Liver (tissue), 8 donors: ENCODE measurements at regions not wholly inside any gene's neighbourhood (a gene's known extent, or its start where the extent isn't known, plus 50 kb on each side); places are given as distances from the start of the nearest gene placed in this dataset.

ENCODE experiments used
- DNase-seq: peaks from one replicate; pipeline ENCODE4 v3.0.0-alpha.2; 2017; ENCODE audit warnings: low spot score
- H3K27ac ChIP-seq, 2 donors: one replicate each; pipeline ENCODE4 v1.7.0; 2013; ENCODE audit warnings: inconsistent platforms in 2 of 2, low read length in 2 of 2, control low read depth in 1 of 2, low read depth in 1 of 2, mild to moderate bottlenecking in 1 of 2
- H3K27me3 ChIP-seq, 4 donors: one replicate each; pipeline versions ENCODE4 v1.6.1 to v1.7.0; 2013; ENCODE audit warnings: low read length in 3 of 4, inconsistent platforms in 1 of 4, mild to moderate bottlenecking in 1 of 4, moderate library complexity in 1 of 4; ENCODE audit not compliant: control insufficient read depth in 4 of 4, insufficient read depth in 4 of 4
- H3K36me3 ChIP-seq, 4 donors: one replicate each; pipeline versions ENCODE4 v1.6.1 to v1.7.0; 2013; ENCODE audit warnings: low read length in 3 of 4, mild to moderate bottlenecking in 3 of 4, low read depth in 1 of 4, moderate library complexity in 1 of 4; ENCODE audit not compliant: control insufficient read depth in 4 of 4, insufficient read depth in 3 of 4
- H3K4me1 ChIP-seq, 4 donors: one replicate each; pipeline versions ENCODE4 v1.6.1 to v1.7.0; 2013; ENCODE audit warnings: low read length in 3 of 4, mild to moderate bottlenecking in 3 of 4, moderate library complexity in 1 of 4; ENCODE audit not compliant: control insufficient read depth in 4 of 4, insufficient read depth in 4 of 4
- H3K4me3 ChIP-seq, 3 donors: one replicate each; pipeline versions ENCODE4 v1.6.1 to v1.7.0; 2013; ENCODE audit warnings: low read length in 3 of 3, control low read depth in 1 of 3, low read depth in 1 of 3, mild to moderate bottlenecking in 1 of 3
- H3K9ac ChIP-seq, 2 donors: one replicate each; pipeline ENCODE4 v1.7.0; 2013; ENCODE audit warnings: low read length in 2 of 2, mild to moderate bottlenecking in 2 of 2, moderate library complexity in 2 of 2, control low read depth in 1 of 2, low read depth in 1 of 2
- H3K9me3 ChIP-seq, 4 donors: one replicate each; pipeline versions ENCODE4 v1.6.1 to v1.7.0; 2013; ENCODE audit warnings: low read length in 3 of 4; ENCODE audit not compliant: control insufficient read depth in 4 of 4
- EGR1 ChIP-seq, 2 donors: IDR thresholded peaks; 2 replicates each; pipeline ENCODE4 v1.6.1; 2016 to 2018; ENCODE audit warnings: antibody characterized with exemption in 2 of 2, low read depth in 2 of 2
- FOXA1 ChIP-seq: IDR thresholded peaks from 2 replicates; pipeline ENCODE4 v1.6.1; 2016; ENCODE audit warnings: antibody characterized with exemption
- FOXA2 ChIP-seq: IDR thresholded peaks from 2 replicates; pipeline ENCODE4 v1.6.1; 2016; ENCODE audit warnings: antibody characterized with exemption
- GABPA ChIP-seq, 2 donors: IDR thresholded peaks in 1 of 2; conservative IDR thresholded peaks in 1 of 2; 2 replicates each; pipeline ENCODE4 v1.6.1; 2016; ENCODE audit warnings: antibody characterized with exemption in 2 of 2, mild to moderate bottlenecking in 1 of 2, moderate library complexity in 1 of 2
- HNF4A ChIP-seq, 2 donors: conservative IDR thresholded peaks; 2 replicates each; pipeline ENCODE4 v1.6.1; 2016; ENCODE audit warnings: antibody characterized with exemption in 2 of 2, mild to moderate bottlenecking in 2 of 2
- HNF4G ChIP-seq: IDR thresholded peaks from 2 replicates; pipeline ENCODE4 v1.6.1; 2016; ENCODE audit warnings: antibody characterized with exemption
- JUND ChIP-seq, 2 donors: IDR thresholded peaks; 2 replicates each; pipeline ENCODE4 v1.6.1; 2016; ENCODE audit warnings: antibody characterized with exemption in 2 of 2
- MAX ChIP-seq: IDR thresholded peaks from 2 replicates; pipeline ENCODE4 v1.6.1; 2016; ENCODE audit warnings: antibody characterized with exemption
- NR2F2 ChIP-seq: IDR thresholded peaks from 2 replicates; pipeline ENCODE4 v1.6.1; 2016; ENCODE audit warnings: antibody characterized with exemption
- RAD21 ChIP-seq, 2 donors: IDR thresholded peaks; 2 replicates each; pipeline ENCODE4 v1.6.1; 2016; ENCODE audit warnings: antibody characterized with exemption in 2 of 2, mild to moderate bottlenecking in 2 of 2
- RXRA ChIP-seq, 2 donors: IDR thresholded peaks; 2 replicates each; pipeline ENCODE4 v1.6.1; 2017 to 2018; ENCODE audit warnings: antibody characterized with exemption in 2 of 2, mild to moderate bottlenecking in 1 of 2
- SP1 ChIP-seq: IDR thresholded peaks from 2 replicates; pipeline ENCODE4 v1.6.1; 2018; ENCODE audit warnings: antibody characterized with exemption, mild to moderate bottlenecking
- TAF1 ChIP-seq: conservative IDR thresholded peaks from 2 replicates; pipeline ENCODE4 v1.6.1; 2016; ENCODE audit warnings: antibody characterized with exemption, mild to moderate bottlenecking
- YY1 ChIP-seq: IDR thresholded peaks from 2 replicates; pipeline ENCODE4 v1.6.1; 2016; ENCODE audit warnings: antibody characterized with exemption, mild to moderate bottlenecking
- WGBS: extraction: QIAGEN DNeasy Blood & Tissue Kit; methylation state at CpG from one replicate; pipeline ENCODE4 v1.1.7; 2013; 5-methylcytosine and 5-hydroxymethylcytosine counted together
- TF ChIP-seq, protein P1 (sequence below): IDR thresholded peaks from 2 replicates; pipeline ENCODE4 v1.6.1; 2016; ENCODE audit warnings: antibody characterized with exemption
- TF ChIP-seq, protein P2 (sequence below): fragments of 150-350 bp; IDR thresholded peaks from 2 replicates; pipeline ENCODE4 v1.5.1; 2017; ENCODE audit warnings: improper control_type of control experiment, low read depth, low read length; ENCODE audit not compliant: missing input control
- TF ChIP-seq, protein P3 (sequence below): IDR thresholded peaks from 2 replicates; pipeline ENCODE4 v1.6.1; 2016; ENCODE audit warnings: antibody characterized with exemption, mild to moderate bottlenecking
- TF ChIP-seq, protein P4 (sequence below): IDR thresholded peaks from 2 replicates; pipeline ENCODE4 v1.6.1; 2016; ENCODE audit warnings: antibody characterized with exemption
- donor health status: healthy.
- donor health status: healthy.
- donor health status: healthy.
- donor health status: healthy.
- donor health status: healthy.

DNA sequence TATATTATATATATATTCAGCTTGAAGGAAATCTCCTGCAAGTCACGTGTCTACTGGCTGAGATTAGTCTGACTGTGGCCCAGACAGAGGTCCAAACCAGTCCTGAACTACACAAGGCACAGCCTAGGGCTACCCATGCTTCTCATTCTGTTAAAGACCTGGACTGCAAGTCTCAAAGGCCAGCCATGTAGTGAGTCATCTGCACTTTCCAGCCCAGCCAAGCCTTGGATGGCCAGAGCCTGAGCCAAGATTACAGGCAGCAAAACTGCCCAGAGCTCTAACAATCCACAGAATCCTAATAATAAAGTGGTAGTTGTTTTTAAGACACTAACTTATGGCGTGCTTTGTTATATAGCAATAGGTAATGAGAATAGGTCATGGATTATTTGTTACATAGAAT, 259.6 kb downstream of the SS18 start:
- Histone ChIP-seq H3K36me3 (no peaks in the 10 kb centered on the region), H3K9me3 (no peaks in the 10 kb centered on the region), H3K9ac (no peak overlapping the region), H3K27me3 (no peaks in the 10 kb centered on the region), H3K27ac (no peak overlapping the region), H3K4me3 (no peak overlapping the region), H3K4me1 (no peaks in the 10 kb centered on the region)
- TF ChIP-seq NR2F2 = no peak
- TF ChIP-seq FOXA2 = no peak
- no peak for TF ChIP-seq HNF4G
- no peak for TF ChIP-seq MAX
- no peak for TF ChIP-seq RAD21 (IDR thresholded peaks at IDR 0.05)
- no peak for TF ChIP-seq SP1
- TF ChIP-seq YY1 = no peak
- TF ChIP-seq, protein P1, sequence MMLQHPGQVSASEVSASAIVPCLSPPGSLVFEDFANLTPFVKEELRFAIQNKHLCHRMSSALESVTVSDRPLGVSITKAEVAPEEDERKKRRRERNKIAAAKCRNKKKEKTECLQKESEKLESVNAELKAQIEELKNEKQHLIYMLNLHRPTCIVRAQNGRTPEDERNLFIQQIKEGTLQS = no peak
- TF ChIP-seq, protein P2, sequence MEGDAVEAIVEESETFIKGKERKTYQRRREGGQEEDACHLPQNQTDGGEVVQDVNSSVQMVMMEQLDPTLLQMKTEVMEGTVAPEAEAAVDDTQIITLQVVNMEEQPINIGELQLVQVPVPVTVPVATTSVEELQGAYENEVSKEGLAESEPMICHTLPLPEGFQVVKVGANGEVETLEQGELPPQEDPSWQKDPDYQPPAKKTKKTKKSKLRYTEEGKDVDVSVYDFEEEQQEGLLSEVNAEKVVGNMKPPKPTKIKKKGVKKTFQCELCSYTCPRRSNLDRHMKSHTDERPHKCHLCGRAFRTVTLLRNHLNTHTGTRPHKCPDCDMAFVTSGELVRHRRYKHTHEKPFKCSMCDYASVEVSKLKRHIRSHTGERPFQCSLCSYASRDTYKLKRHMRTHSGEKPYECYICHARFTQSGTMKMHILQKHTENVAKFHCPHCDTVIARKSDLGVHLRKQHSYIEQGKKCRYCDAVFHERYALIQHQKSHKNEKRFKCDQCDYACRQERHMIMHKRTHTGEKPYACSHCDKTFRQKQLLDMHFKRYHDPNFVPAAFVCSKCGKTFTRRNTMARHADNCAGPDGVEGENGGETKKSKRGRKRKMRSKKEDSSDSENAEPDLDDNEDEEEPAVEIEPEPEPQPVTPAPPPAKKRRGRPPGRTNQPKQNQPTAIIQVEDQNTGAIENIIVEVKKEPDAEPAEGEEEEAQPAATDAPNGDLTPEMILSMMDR = no peak
- no peak for TF ChIP-seq GABPA (IDR thresholded peaks at IDR 0.05 in 1 of 2, conservative IDR thresholded peaks at IDR 0.05 in 1 of 2)
- TF ChIP-seq, protein P3, sequence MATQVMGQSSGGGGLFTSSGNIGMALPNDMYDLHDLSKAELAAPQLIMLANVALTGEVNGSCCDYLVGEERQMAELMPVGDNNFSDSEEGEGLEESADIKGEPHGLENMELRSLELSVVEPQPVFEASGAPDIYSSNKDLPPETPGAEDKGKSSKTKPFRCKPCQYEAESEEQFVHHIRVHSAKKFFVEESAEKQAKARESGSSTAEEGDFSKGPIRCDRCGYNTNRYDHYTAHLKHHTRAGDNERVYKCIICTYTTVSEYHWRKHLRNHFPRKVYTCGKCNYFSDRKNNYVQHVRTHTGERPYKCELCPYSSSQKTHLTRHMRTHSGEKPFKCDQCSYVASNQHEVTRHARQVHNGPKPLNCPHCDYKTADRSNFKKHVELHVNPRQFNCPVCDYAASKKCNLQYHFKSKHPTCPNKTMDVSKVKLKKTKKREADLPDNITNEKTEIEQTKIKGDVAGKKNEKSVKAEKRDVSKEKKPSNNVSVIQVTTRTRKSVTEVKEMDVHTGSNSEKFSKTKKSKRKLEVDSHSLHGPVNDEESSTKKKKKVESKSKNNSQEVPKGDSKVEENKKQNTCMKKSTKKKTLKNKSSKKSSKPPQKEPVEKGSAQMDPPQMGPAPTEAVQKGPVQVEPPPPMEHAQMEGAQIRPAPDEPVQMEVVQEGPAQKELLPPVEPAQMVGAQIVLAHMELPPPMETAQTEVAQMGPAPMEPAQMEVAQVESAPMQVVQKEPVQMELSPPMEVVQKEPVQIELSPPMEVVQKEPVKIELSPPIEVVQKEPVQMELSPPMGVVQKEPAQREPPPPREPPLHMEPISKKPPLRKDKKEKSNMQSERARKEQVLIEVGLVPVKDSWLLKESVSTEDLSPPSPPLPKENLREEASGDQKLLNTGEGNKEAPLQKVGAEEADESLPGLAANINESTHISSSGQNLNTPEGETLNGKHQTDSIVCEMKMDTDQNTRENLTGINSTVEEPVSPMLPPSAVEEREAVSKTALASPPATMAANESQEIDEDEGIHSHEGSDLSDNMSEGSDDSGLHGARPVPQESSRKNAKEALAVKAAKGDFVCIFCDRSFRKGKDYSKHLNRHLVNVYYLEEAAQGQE = no peak
- TF ChIP-seq, protein P4, sequence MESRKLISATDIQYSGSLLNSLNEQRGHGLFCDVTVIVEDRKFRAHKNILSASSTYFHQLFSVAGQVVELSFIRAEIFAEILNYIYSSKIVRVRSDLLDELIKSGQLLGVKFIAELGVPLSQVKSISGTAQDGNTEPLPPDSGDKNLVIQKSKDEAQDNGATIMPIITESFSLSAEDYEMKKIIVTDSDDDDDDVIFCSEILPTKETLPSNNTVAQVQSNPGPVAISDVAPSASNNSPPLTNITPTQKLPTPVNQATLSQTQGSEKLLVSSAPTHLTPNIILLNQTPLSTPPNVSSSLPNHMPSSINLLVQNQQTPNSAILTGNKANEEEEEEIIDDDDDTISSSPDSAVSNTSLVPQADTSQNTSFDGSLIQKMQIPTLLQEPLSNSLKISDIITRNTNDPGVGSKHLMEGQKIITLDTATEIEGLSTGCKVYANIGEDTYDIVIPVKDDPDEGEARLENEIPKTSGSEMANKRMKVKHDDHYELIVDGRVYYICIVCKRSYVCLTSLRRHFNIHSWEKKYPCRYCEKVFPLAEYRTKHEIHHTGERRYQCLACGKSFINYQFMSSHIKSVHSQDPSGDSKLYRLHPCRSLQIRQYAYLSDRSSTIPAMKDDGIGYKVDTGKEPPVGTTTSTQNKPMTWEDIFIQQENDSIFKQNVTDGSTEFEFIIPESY = no peak
- TF ChIP-seq HNF4A (conservative IDR thresholded peaks at IDR 0.05) = no peak
- TF ChIP-seq FOXA1 = no peak
- no peak for TF ChIP-seq TAF1
- TF ChIP-seq EGR1 (IDR thresholded peaks at IDR 0.05; ENCODE audit: low read depth in 2 of 2) = no peak
- no peak for TF ChIP-seq JUND (IDR thresholded peaks at IDR 0.05)
- TF ChIP-seq RXRA (IDR thresholded peaks at IDR 0.05) = no peak
- DNase-seq = no peak
- 84% methylated on average over 2 of the region's 2 CpGs for WGBS
